Lower lobe of right lung (tissue), 2 donors: ENCODE measurements at regions not wholly inside any gene's neighbourhood (a gene's known extent, or its start where the extent isn't known, plus 50 kb on each side); places are given as distances from the start of the nearest gene placed in this dataset.

ENCODE experiments used
- ATAC-seq, 2 donors: fragments of 200-7000 bp; cut with Tn5 transposase; one replicate each; pipeline ENCODE4 v1.9.1; 2020 to 2022; ENCODE audit warnings: mild to moderate bottlenecking in 2 of 2, moderate library complexity in 2 of 2
- DNase-seq: peaks from one replicate; pipeline ENCODE4 v3.0.0-alpha.2; 2020
- H3K27ac ChIP-seq: fragments of 200-600 bp; one replicate; pipeline ENCODE4 v1.8.0; 2022
- H3K27me3 ChIP-seq: fragments of 200-600 bp; one replicate; pipeline ENCODE4 v1.8.0; 2022; ENCODE audit warnings: low read depth
- H3K36me3 ChIP-seq: fragments of 200-600 bp; one replicate; pipeline ENCODE4 v1.8.0; 2022; ENCODE audit warnings: mild to moderate bottlenecking
- H3K4me1 ChIP-seq: fragments of 200-600 bp; one replicate; pipeline ENCODE4 v1.8.0; 2022
- H3K4me3 ChIP-seq: fragments of 200-600 bp; one replicate; pipeline ENCODE4 v1.8.0; 2022; ENCODE audit warnings: mild to moderate bottlenecking
- H3K9me3 ChIP-seq: fragments of 200-600 bp; one replicate; pipeline ENCODE4 v1.8.0; 2022
- CTCF ChIP-seq: fragments of 200-600 bp; IDR thresholded peaks from one replicate; pipeline ENCODE4 v1.8.0; 2022; ENCODE audit warnings: antibody characterized with exemption, mild to moderate bottlenecking
- intact Hi-C: fragments of 100-400 bp; cut with DNase I; formaldehyde crosslinking; loops from one replicate; pipeline ENCODE4 v1.11.0; 2022
- donor health status: DM: no; HTN: yes; CAD: no; lungs with severe emphysema.

DNA sequence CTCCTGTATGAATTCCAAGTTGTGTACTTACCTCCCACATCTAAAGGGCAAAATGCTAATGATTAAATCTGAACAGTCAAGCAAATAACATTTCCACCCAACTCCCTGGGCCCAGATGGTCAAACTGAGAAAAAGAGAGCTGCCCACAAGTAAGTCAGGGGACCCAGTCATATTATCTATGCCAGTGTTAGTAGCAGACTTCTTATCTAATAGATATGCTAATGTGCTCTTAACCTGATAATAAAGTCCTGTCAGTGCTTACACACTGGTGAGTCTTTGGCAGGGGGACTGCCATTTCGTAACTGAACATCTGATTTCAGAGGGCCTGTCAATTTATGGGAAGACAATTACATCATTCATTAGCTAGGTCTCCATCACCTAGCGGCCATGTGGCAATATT lies 292.3 kb upstream of the WWC1 start:
- no peak for DNase-seq
- H3K27me3 ChIP-seq, result no peaks in the 10 kb centered on the region
- intact Hi-C loops, result no loop called here
- no peak for ATAC-seq
- no peaks in the 10 kb centered on the region for H3K4me1 ChIP-seq
- no peak for TF ChIP-seq CTCF
- no peak overlapping the region for H3K27ac ChIP-seq
- no peaks in the 10 kb centered on the region for H3K9me3 ChIP-seq
- H3K36me3 ChIP-seq, result no peaks in the 10 kb centered on the region
- H3K4me3 ChIP-seq, result no peak overlapping the region

DNA sequence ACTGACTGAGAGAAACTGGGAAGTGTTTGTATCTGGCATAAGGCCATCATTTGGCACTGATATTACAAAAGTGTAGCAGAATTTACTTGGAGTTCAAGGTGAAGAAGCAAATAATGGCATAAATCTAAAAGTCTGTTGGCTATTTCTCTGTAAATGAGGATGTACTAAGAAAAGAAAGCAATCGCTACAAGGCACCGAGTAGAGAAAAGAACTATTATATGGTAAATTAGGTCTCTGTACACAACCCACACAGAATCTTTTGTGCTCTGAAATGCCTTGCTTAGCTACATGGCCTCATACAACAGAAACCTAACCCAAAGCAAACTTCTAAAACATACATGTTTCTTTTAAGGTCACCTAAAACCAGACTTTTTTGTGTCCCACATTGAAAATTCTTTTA lies 290.1 kb upstream of the WWC1 start:
- ATAC-seq (no peak), DNase-seq (no peak)
- no peaks in the 10 kb centered on the region for H3K9me3 ChIP-seq
- no peak overlapping the region for H3K27ac ChIP-seq
- H3K36me3 ChIP-seq, result no peaks in the 10 kb centered on the region
- no peak for TF ChIP-seq CTCF
- intact Hi-C loops, result no loop called here
- no peaks in the 10 kb centered on the region for H3K27me3 ChIP-seq
- no peak overlapping the region for H3K4me3 ChIP-seq
- no peaks in the 10 kb centered on the region for H3K4me1 ChIP-seq

DNA sequence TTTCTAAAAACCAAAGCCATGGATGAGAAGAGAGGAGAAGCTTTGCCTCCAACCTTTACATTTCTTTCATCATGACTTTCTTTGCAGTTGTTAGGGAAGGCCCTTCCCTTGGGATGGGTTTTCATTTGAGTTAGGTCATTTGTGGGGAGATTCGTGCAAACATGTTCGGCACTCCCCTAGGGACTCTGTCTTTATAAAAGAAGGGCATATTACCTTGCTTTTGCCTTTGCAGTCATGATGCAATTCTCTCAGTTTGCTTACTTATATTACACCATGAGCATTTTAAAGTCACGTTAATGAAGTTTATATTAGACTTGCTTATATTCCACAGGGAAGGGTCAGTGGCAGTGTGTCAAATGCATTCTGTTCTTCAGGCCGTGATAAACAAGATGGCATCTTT lies 289.3 kb upstream of the WWC1 start:
- ATAC-seq (no peak), DNase-seq (no peak)
- no peak overlapping the region for H3K4me3 ChIP-seq
- H3K27ac ChIP-seq, result no peak overlapping the region
- intact Hi-C loops, result no loop called here
- no peaks in the 10 kb centered on the region for H3K4me1 ChIP-seq
- H3K27me3 ChIP-seq, result no peaks in the 10 kb centered on the region
- no peaks in the 10 kb centered on the region for H3K36me3 ChIP-seq
- H3K9me3 ChIP-seq, result no peaks in the 10 kb centered on the region
- TF ChIP-seq CTCF, result no peak

- Histone ChIP-seq H3K27me3 (no peaks in the 10 kb centered on the region), H3K36me3 (no peaks in the 10 kb centered on the region), H3K9me3 (no peaks in the 10 kb centered on the region), H3K27ac (no peak overlapping the region), H3K4me3 (no peak overlapping the region), H3K4me1 (no peaks in the 10 kb centered on the region)
- TF ChIP-seq CTCF, result no peak
- DNase-seq, result no peak
- intact Hi-C loops, result no loop called here
- ATAC-seq, result no peak
Observed at GRCh38 chr5:168005093-168005492, 286.4 kb upstream of the WWC1 start.

- intact Hi-C loops, result no loop called here
- Histone ChIP-seq H3K4me3 (no peak overlapping the region), H3K27ac (no peak overlapping the region), H3K4me1 (no peaks in the 10 kb centered on the region), H3K27me3 (no peaks in the 10 kb centered on the region), H3K9me3 (no peaks in the 10 kb centered on the region), H3K36me3 (no peaks in the 10 kb centered on the region)
- ATAC-seq (no peak), DNase-seq (no peak)
- TF ChIP-seq CTCF, result no peak
Observed at GRCh38 chr5:168005936-168006335, 285.5 kb upstream of the WWC1 start.

- no peak for TF ChIP-seq CTCF
- DNase-seq, result no peak
- Histone ChIP-seq H3K27me3 (no peaks in the 10 kb centered on the region), H3K36me3 (no peaks in the 10 kb centered on the region), H3K4me1 (no peaks in the 10 kb centered on the region), H3K27ac (no peak overlapping the region), H3K9me3 (no peaks in the 10 kb centered on the region), H3K4me3 (no peak overlapping the region)
- intact Hi-C loops, result no loop called here
- no peak for ATAC-seq
Observed at GRCh38 chr5:168006456-168007130, 284.9 kb upstream of the WWC1 start.
